Activated CD8-positive, alpha-beta memory T cell treated with anti-CD3 and anti-CD28 coated beads, Interleukin-2, amount 10 ng/mL, durations not matched to agents 7 days and 5 days (primary cell): ENCODE measurements at regions not wholly inside any gene's neighbourhood (a gene's known extent, or its start where the extent isn't known, plus 50 kb on each side); places are given as distances from the start of the nearest gene placed in this dataset.

Experiments
- ATAC-seq: fragments of 150-1000 bp; cut with Tn5 transposase; one replicate; pipeline ENCODE4 v1.10.0; 2021; ENCODE audit warnings: moderate library complexity
- CTCF ChIA-PET: fragments of 350-600 bp; sonication (Branson Sonifier 250); formaldehyde crosslinking; loops from one replicate; lab custom pipeline; 2021; ENCODE audit warnings: antibody characterized with exemption; lab: Charles Lee
- DNase-seq: peaks from one replicate; pipeline ENCODE4 v3.0.0-alpha.2; 2020
- H3K27ac Mint-ChIP-seq: one replicate; pipeline ENCODE4 v1.8.0; 2021; ENCODE audit warnings: mild to moderate bottlenecking, mixed read lengths
- H3K27me3 Mint-ChIP-seq: one replicate; pipeline ENCODE4 v1.8.0; 2021; ENCODE audit warnings: mixed read lengths
- H3K36me3 Mint-ChIP-seq: one replicate; pipeline ENCODE4 v1.8.0; 2021; ENCODE audit warnings: mild to moderate bottlenecking, mixed read lengths
- H3K4me1 Mint-ChIP-seq: one replicate; pipeline ENCODE4 v1.8.0; 2021; ENCODE audit warnings: mixed read lengths
- H3K4me3 Mint-ChIP-seq: one replicate; pipeline ENCODE4 v1.8.0; 2021; ENCODE audit warnings: mild to moderate bottlenecking, moderate library complexity, mixed read lengths
- H3K9me3 Mint-ChIP-seq: one replicate; pipeline ENCODE4 v1.8.0; 2022; ENCODE audit warnings: low read depth, mixed read lengths

DNA sequence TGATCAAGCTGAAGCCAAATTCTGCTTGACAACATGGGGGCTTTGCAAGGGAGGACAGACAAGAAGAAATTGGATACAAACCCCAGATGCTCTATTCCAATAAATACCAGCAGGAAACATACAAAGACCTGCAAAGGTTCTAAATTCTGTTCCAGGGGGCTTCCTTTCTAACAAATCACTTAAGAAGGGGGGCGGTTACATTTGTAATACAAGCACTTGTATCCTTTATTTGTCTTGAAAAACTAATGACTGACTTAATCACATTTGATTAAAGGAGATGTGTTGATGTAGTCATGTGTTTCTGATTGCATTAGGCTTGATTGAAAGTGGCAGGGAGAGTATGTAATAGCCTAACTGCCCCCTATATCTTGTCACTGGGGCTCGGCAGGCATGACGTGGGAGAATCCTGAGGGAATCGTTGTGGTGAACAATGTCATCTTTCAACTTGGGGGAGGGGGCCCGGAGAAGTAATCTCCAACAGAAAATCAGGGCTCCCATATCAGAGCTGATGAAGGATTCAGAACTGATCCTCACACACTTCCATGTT lies 361.7 kb downstream of the INSC start:
- no peaks in the 10 kb centered on the region for H3K9me3 Mint-ChIP-seq
- no peaks in the 10 kb centered on the region for H3K36me3 Mint-ChIP-seq
- H3K4me1 Mint-ChIP-seq: no peaks in the 10 kb centered on the region
- no peak overlapping the region for H3K4me3 Mint-ChIP-seq
- ATAC-seq: no peak
- DNase-seq: no peak
- H3K27me3 Mint-ChIP-seq: no peaks in the 10 kb centered on the region
- H3K27ac Mint-ChIP-seq: no peak overlapping the region
- CTCF ChIA-PET: no interaction called here

GRCh38 chr11:15481871-15482270 lies 367.1 kb downstream of the INSC start:
- CTCF ChIA-PET: no interaction called here
- no peaks in the 10 kb centered on the region for H3K27me3 Mint-ChIP-seq
- ATAC-seq (no peak), DNase-seq (no peak)
- H3K4me3 Mint-ChIP-seq: no peak overlapping the region
- H3K4me1 Mint-ChIP-seq: no peaks in the 10 kb centered on the region
- no peaks in the 10 kb centered on the region for H3K9me3 Mint-ChIP-seq
- no peaks in the 10 kb centered on the region for H3K36me3 Mint-ChIP-seq
- no peak overlapping the region for H3K27ac Mint-ChIP-seq

DNA sequence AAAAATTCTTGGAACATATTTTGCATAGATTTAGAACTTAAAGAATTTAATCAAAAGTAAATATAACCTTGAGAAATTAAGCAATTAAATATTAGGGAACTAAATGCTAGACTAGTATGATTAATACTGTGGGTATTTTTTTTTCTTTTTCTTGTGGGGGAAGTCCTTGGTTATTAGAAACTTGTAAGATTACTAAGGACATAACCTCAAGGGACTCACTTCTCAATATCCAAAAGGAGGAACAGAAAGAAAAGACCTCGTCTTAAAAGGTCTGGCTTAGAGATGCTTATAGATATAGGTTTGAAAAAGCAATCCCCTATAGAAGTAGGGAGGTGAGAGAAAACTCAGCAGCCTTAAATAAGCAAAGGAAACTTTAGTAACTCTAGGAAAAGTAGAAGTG lies 368.5 kb downstream of the INSC start:
- ATAC-seq (no peak), DNase-seq (no peak)
- Mint-ChIP-seq H3K9me3 (no peaks in the 10 kb centered on the region), H3K4me1 (no peaks in the 10 kb centered on the region), H3K4me3 (no peak overlapping the region), H3K36me3 (no peaks in the 10 kb centered on the region), H3K27me3 (no peaks in the 10 kb centered on the region), H3K27ac (no peak overlapping the region)
- CTCF ChIA-PET: no interaction called here

DNA sequence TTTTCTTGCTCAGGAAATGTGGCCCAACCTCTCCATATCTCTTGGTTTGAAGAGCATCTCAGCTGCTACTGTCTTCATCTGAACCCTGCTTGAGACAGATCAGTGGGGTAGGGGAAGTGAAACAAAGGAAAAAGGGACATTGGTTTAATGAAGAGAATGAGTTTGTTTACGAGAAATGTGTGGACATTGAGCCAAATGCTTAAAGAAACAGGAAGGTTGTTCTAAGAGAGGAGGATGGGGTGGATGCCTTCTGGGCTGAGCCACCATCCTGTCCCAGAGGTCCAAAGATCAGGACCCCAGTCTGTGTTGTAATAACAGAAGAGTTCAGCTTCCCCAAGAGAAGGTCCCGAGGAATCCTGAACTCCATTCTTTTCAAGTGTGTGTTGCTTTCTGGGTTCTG lies 369.7 kb downstream of the INSC start:
- Mint-ChIP-seq H3K27ac (no peak overlapping the region), H3K27me3 (no peaks in the 10 kb centered on the region), H3K4me3 (no peak overlapping the region), H3K36me3 (no peaks in the 10 kb centered on the region), H3K4me1 (no peaks in the 10 kb centered on the region), H3K9me3 (no peaks in the 10 kb centered on the region)
- DNase-seq (no peak), ATAC-seq (no peak)
- CTCF ChIA-PET: no interaction called here

DNA sequence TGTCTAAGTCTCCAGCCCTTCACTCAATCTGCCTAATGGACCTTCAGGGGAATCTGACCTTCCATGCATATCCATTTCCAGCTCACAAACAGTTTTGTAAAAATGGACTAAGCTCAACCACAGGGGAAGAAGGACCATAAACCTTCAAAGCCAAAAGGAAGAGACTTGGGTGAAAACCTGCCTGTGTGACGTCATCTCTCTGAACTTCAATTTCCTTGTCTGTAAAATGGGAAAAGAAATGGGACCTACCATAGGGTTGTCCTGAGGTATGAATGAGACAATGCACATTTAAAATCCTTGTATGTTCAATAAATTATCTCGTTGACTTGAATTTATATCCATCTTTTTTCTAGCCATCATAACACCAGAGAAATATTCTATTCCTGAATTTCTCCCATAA lies 370.7 kb downstream of the INSC start:
- no peaks in the 10 kb centered on the region for H3K36me3 Mint-ChIP-seq
- no peaks in the 10 kb centered on the region for H3K4me1 Mint-ChIP-seq
- H3K4me3 Mint-ChIP-seq: no peak overlapping the region
- no peaks in the 10 kb centered on the region for H3K9me3 Mint-ChIP-seq
- DNase-seq (no peak), ATAC-seq (no peak)
- H3K27ac Mint-ChIP-seq: no peak overlapping the region
- CTCF ChIA-PET: no interaction called here
- no peaks in the 10 kb centered on the region for H3K27me3 Mint-ChIP-seq

DNA sequence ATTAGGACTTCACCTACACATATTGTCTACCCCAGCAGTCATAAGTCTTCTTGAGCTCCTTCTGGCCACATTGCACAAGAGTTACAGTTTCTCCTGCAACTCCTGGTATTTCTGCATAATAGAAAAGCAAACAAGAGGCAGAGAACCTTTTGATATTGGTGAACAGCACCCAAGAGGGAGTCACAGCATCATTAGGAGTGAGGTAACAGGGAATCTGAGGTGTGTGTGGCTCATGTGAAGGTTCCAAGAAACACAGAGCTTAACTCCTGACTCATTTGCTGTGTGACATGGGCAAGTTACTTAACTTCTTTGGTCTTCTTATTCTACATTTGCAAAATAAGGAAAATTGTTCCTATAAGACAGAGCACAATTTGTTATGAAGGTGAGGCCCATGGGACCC lies 374.6 kb downstream of the INSC start:
- Mint-ChIP-seq H3K4me1 (no peaks in the 10 kb centered on the region), H3K36me3 (no peaks in the 10 kb centered on the region), H3K9me3 (no peaks in the 10 kb centered on the region), H3K27me3 (no peaks in the 10 kb centered on the region), H3K27ac (no peak overlapping the region), H3K4me3 (no peak overlapping the region)
- ATAC-seq (no peak), DNase-seq (no peak)
- CTCF ChIA-PET: no interaction called here

DNA sequence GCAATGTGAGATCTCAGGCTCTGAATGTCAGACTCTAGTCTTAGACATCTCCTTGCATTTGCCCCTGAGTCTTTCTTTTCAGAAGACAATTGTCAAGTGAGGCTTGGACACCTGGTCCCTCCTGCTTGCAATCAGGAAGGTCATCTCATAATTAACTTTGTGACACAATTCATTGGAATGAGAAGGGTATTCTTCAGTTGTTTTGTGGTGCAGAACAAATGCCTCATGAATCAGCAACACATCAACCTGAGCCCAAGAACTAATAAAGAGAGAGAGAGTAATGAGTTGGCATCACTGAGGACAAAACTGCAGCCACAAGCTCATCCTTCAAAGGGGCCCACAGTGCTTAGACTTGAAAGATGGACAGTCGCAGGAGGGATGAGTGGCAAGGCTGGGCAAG lies 375.8 kb downstream of the INSC start:
- H3K27me3 Mint-ChIP-seq: no peaks in the 10 kb centered on the region
- ATAC-seq (no peak), DNase-seq (no peak)
- no peak overlapping the region for H3K27ac Mint-ChIP-seq
- H3K9me3 Mint-ChIP-seq: no peaks in the 10 kb centered on the region
- no peaks in the 10 kb centered on the region for H3K36me3 Mint-ChIP-seq
- CTCF ChIA-PET: no interaction called here
- no peak overlapping the region for H3K4me3 Mint-ChIP-seq
- no peaks in the 10 kb centered on the region for H3K4me1 Mint-ChIP-seq

DNA sequence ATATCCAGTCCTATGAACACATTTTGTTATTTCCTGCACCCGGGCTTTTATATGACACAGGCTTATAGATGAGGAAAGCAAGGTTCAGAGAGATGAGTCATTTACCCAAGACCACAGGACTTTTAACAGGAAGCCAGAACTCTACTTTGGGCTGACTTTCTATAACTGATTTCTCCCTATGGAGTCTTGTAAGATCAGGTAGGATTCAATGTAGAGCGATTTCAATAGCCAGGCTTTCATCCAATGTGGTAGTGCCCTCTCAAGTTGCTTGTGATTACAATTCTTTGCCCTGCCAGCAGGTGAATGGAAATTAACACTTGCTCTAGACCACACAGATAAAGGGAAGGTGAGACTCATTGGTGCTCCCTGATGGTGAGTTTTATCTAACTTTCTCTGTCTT lies 378.3 kb downstream of the INSC start:
- DNase-seq: no peak
- H3K27me3 Mint-ChIP-seq: no peaks in the 10 kb centered on the region
- CTCF ChIA-PET: no interaction called here
- no peaks in the 10 kb centered on the region for H3K4me1 Mint-ChIP-seq
- H3K9me3 Mint-ChIP-seq: no peaks in the 10 kb centered on the region
- H3K36me3 Mint-ChIP-seq: no peaks in the 10 kb centered on the region
- H3K27ac Mint-ChIP-seq: no peak overlapping the region
- H3K4me3 Mint-ChIP-seq: no peak overlapping the region
- no peak for ATAC-seq

GRCh38 chr11:15493921-15494620 lies 379.3 kb downstream of the INSC start:
- Mint-ChIP-seq H3K27ac (no peak overlapping the region), H3K9me3 (no peaks in the 10 kb centered on the region), H3K4me1 (no peaks in the 10 kb centered on the region), H3K4me3 (no peak overlapping the region), H3K36me3 (no peaks in the 10 kb centered on the region), H3K27me3 (no peaks in the 10 kb centered on the region)
- ATAC-seq (no peak), DNase-seq (no peak)
- CTCF ChIA-PET: no interaction called here

- Mint-ChIP-seq H3K4me1 (no peaks in the 10 kb centered on the region), H3K27ac (no peak overlapping the region), H3K27me3 (no peaks in the 10 kb centered on the region), H3K36me3 (no peaks in the 10 kb centered on the region), H3K9me3 (no peaks in the 10 kb centered on the region), H3K4me3 (no peak overlapping the region)
- DNase-seq: no peak
- CTCF ChIA-PET: no interaction called here
- ATAC-seq: no peak
Measured at GRCh38 chr11:15494740-15495139, 380.0 kb downstream of the INSC start.

DNA sequence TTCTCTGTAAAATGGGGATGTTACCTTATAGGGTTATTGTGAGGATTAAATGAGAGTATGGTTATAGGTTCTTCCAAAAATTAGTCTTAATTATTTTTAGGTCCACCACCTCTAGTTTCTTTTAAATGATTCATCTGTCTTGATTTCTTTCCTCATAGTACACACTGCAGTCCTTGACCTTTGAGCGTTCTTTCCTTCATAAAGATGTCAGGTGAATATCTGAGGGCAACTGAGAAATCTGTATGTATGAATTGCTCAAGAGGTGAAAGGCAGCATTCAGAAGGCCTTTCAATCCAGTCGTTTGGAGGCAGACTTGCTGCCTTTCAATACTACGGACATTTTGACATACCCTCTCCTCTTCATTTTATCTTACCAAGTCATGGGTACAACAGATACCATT lies 380.7 kb downstream of the INSC start:
- no peak for DNase-seq
- CTCF ChIA-PET: no interaction called here
- Mint-ChIP-seq H3K4me3 (no peak overlapping the region), H3K27me3 (no peaks in the 10 kb centered on the region), H3K4me1 (no peaks in the 10 kb centered on the region), H3K9me3 (no peaks in the 10 kb centered on the region), H3K36me3 (no peaks in the 10 kb centered on the region), H3K27ac (no peak overlapping the region)
- no peak for ATAC-seq

GRCh38 chr11:15497366-15497765 lies 382.6 kb downstream of the INSC start:
- CTCF ChIA-PET: no interaction called here
- Mint-ChIP-seq H3K4me3 (no peak overlapping the region), H3K36me3 (no peaks in the 10 kb centered on the region), H3K27me3 (no peaks in the 10 kb centered on the region), H3K4me1 (no peaks in the 10 kb centered on the region), H3K9me3 (no peaks in the 10 kb centered on the region), H3K27ac (no peak overlapping the region)
- no peak for DNase-seq
- ATAC-seq: no peak

GRCh38 chr11:15499674-15500073 lies 385.0 kb downstream of the INSC start:
- H3K27ac Mint-ChIP-seq: no peak overlapping the region
- no peaks in the 10 kb centered on the region for H3K27me3 Mint-ChIP-seq
- CTCF ChIA-PET: no interaction called here
- H3K9me3 Mint-ChIP-seq: no peaks in the 10 kb centered on the region
- no peaks in the 10 kb centered on the region for H3K4me1 Mint-ChIP-seq
- no peak overlapping the region for H3K4me3 Mint-ChIP-seq
- no peaks in the 10 kb centered on the region for H3K36me3 Mint-ChIP-seq
- DNase-seq: no peak
- ATAC-seq: no peak

DNA sequence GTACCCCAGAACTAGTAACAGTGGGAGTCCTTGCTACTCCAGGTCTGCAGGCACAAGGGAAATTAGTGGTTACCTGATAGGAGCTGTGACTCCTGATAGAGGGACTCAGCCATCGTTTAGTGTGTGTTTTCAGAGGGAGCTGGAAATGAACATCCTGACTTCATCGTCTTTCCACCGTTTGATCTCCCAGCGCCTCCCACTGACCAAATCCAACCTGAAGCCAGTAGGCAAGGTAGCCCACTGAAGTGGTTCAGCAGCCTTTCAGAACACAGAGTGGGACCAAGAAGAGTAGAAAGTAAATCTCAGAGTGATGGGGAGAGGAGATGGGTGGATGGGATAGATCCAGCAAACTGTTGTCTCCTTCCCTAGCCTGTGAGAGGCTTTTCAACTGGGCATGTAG lies 385.9 kb downstream of the INSC start:
- DNase-seq: no peak
- Mint-ChIP-seq H3K36me3 (no peaks in the 10 kb centered on the region), H3K27me3 (no peaks in the 10 kb centered on the region), H3K9me3 (no peaks in the 10 kb centered on the region), H3K4me1 (no peaks in the 10 kb centered on the region), H3K27ac (no peak overlapping the region), H3K4me3 (no peak overlapping the region)
- CTCF ChIA-PET: no interaction called here
- no peak for ATAC-seq

DNA sequence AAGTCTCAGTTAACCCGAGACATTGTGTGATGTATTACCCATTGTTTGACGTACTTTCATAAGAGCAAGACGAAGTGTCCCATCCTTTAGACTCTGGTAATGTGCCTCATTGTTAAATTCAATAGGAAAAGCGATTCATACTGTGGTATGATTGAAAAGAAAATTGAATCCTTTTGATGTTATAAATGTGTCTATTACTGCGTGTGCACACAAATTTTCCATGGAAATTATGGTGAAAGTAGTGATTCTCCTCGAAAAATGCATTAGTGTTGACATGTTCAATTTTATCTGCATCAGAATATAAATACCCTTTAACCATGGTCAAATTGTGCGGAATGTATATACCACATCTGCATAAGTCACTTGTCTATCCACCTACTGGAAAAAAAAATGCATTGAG lies 386.8 kb downstream of the INSC start:
- H3K27ac Mint-ChIP-seq: no peak overlapping the region
- ATAC-seq (no peak), DNase-seq (no peak)
- H3K27me3 Mint-ChIP-seq: no peaks in the 10 kb centered on the region
- H3K36me3 Mint-ChIP-seq: no peaks in the 10 kb centered on the region
- no peaks in the 10 kb centered on the region for H3K4me1 Mint-ChIP-seq
- H3K4me3 Mint-ChIP-seq: no peak overlapping the region
- CTCF ChIA-PET: no interaction called here
- no peaks in the 10 kb centered on the region for H3K9me3 Mint-ChIP-seq
